GM23338 (cell line): ENCODE measurements at regions not wholly inside any gene's neighbourhood (a gene's known extent, or its start where the extent isn't known, plus 50 kb on each side); places are given as distances from the start of the nearest gene placed in this dataset.

Experiments used
- ATAC-seq: fragments of 200-7000 bp; cut with Tn5 transposase; 3 replicates; pipeline ENCODE4 v1.9.1; 2020
- DNase-seq: peaks from one replicate; pipeline ENCODE4 v3.0.0-alpha.2; 2015; ENCODE audit warnings: low spot score
- H2AFZ ChIP-seq: fragments of 200-600 bp; sonication (generic); 2 replicates; pipeline ENCODE4 v1.8.0; 2016; ENCODE audit warnings: antibody characterized with exemption, mild to moderate bottlenecking, moderate library complexity
- H3F3A ChIP-seq: fragments of 200-600 bp; sonication (generic); replicated peaks from 2 replicates; pipeline ENCODE4 v1.8.0; 2017; ENCODE audit warnings: antibody characterized with exemption, mixed run types, low read depth
- H3K27ac ChIP-seq: fragments of 200-600 bp; sonication (generic); 2 replicates; pipeline ENCODE4 v1.6.1; 2016; ENCODE audit warnings: low read depth
- H3K27me3 ChIP-seq: fragments of 200-600 bp; sonication (generic); 2 replicates; pipeline ENCODE4 v1.8.0; 2016; ENCODE audit warnings: mild to moderate bottlenecking, mixed run types, moderate library complexity; ENCODE audit not compliant: insufficient read depth
- H3K36me3 ChIP-seq: fragments of 200-600 bp; sonication (generic); 2 replicates; pipeline ENCODE4 v1.8.0; 2016; ENCODE audit warnings: mild to moderate bottlenecking; ENCODE audit not compliant: insufficient read depth
- H3K4me1 ChIP-seq: fragments of 200-600 bp; sonication (generic); 2 replicates; pipeline ENCODE4 v1.8.0; 2016; ENCODE audit warnings: mild to moderate bottlenecking, moderate library complexity; ENCODE audit not compliant: insufficient read depth
- H3K4me2 ChIP-seq: fragments of 200-600 bp; sonication (generic); 2 replicates; pipeline ENCODE4 v1.7.1; 2017; ENCODE audit warnings: mixed run types
- H3K4me3 ChIP-seq: fragments of 200-600 bp; sonication (generic); 2 replicates; pipeline ENCODE4 v1.6.1; 2016; ENCODE audit warnings: mixed run types
- H3K79me2 ChIP-seq: fragments of 200-600 bp; sonication (generic); replicated peaks from 2 replicates; pipeline ENCODE4 v1.8.0; 2017; ENCODE audit warnings: mild to moderate bottlenecking; ENCODE audit not compliant: insufficient read depth
- H3K9me2 ChIP-seq: fragments of 200-600 bp; sonication (generic); 2 replicates; pipeline ENCODE4 v1.8.0; 2017; ENCODE audit not compliant: insufficient read depth
- H4K20me1 ChIP-seq: fragments of 200-600 bp; sonication (generic); replicated peaks from 2 replicates; pipeline ENCODE4 v1.8.0; 2017; ENCODE audit warnings: mild to moderate bottlenecking; ENCODE audit not compliant: insufficient read depth
- H3K27ac Mint-ChIP-seq: 2 replicates; pipeline ENCODE4 v1.8.0; 2020; ENCODE audit warnings: inconsistent platforms, mild to moderate bottlenecking, moderate library complexity, mixed read lengths
- H3K27me3 Mint-ChIP-seq: 3 replicates; pipeline ENCODE4 v1.8.0; 2022; ENCODE audit warnings: low read depth, mild to moderate bottlenecking, moderate library complexity, mixed read lengths, inconsistent platforms; ENCODE audit not compliant: insufficient read depth, poor library complexity
- H3K36me3 Mint-ChIP-seq: 3 replicates; pipeline ENCODE4 v1.8.0; 2021; ENCODE audit warnings: low read depth, mild to moderate bottlenecking, inconsistent platforms, moderate library complexity, mixed read lengths
- H3K4me1 Mint-ChIP-seq: 3 replicates; pipeline ENCODE4 v1.8.0; 2020; ENCODE audit warnings: mild to moderate bottlenecking, inconsistent platforms, mixed read lengths
- H3K4me3 Mint-ChIP-seq: 3 replicates; pipeline ENCODE4 v1.8.0; 2021; ENCODE audit warnings: moderate library complexity, mild to moderate bottlenecking, inconsistent platforms, mixed read lengths
- H3K9me3 Mint-ChIP-seq: 3 replicates; pipeline ENCODE4 v1.8.0; 2020; ENCODE audit warnings: moderate library complexity, mild to moderate bottlenecking, inconsistent platforms, mixed read lengths
- CREB1 ChIP-seq: fragments of 250-450 bp; sonication (Bioruptor Pico); IDR thresholded peaks from 2 replicates; pipeline ENCODE4 v1.5.0; 2020; ENCODE audit warnings: low read depth, mild to moderate bottlenecking, moderate library complexity
- EZH2 ChIP-seq: fragments of 200-600 bp; sonication (generic); IDR thresholded peaks from one replicate; pipeline ENCODE4 v1.8.0; 2017; ENCODE audit warnings: antibody characterized with exemption, mild to moderate bottlenecking, low read depth; ENCODE audit not compliant: unreplicated experiment
- EZH2phosphoT487 ChIP-seq: fragments of 200-600 bp; sonication (generic); IDR thresholded peaks from one replicate; pipeline ENCODE4 v1.8.1; 2018; ENCODE audit warnings: antibody characterized with exemption; ENCODE audit not compliant: unreplicated experiment
- JUNB ChIP-seq: IDR thresholded peaks from one replicate; pipeline ENCODE4 v1.6.1; 2016; ENCODE audit warnings: antibody characterized with exemption; ENCODE audit not compliant: unreplicated experiment
- NANOG ChIP-seq: IDR thresholded peaks from 2 replicates; pipeline ENCODE4 v1.6.1; 2016; ENCODE audit warnings: antibody characterized with exemption, borderline replicate concordance
- POLR2AphosphoS5 ChIP-seq: IDR thresholded peaks from 2 replicates; pipeline ENCODE4 v1.6.1; 2016; ENCODE audit warnings: antibody characterized with exemption, low read depth
- STAT1 ChIP-seq: IDR thresholded peaks from one replicate; pipeline ENCODE4 v1.6.1; 2016; ENCODE audit warnings: antibody characterized with exemption; ENCODE audit not compliant: unreplicated experiment
- ZNF114 ChIP-seq: fragments of 250-450 bp; sonication (Bioruptor Pico); IDR thresholded peaks from 2 replicates; pipeline ENCODE4 v1.5.0; 2020; ENCODE audit warnings: mild to moderate bottlenecking, moderate library complexity
- ZNF331 ChIP-seq: fragments of 250-450 bp; sonication (Bioruptor Pico); IDR thresholded peaks from 2 replicates; pipeline ENCODE4 v1.5.0; 2020; ENCODE audit warnings: low read depth, mild to moderate bottlenecking, moderate library complexity
- TF ChIP-seq, protein P1 (sequence below): IDR thresholded peaks from 2 replicates; pipeline ENCODE4 v1.6.1; 2016; ENCODE audit warnings: antibody characterized with exemption
- TF ChIP-seq, protein P2 (sequence below): IDR thresholded peaks from one replicate; pipeline ENCODE4 v1.6.1; 2018; ENCODE audit warnings: antibody characterized with exemption; ENCODE audit not compliant: unreplicated experiment
- TF ChIP-seq, protein P3 (sequence below): fragments of 250-450 bp; sonication (Bioruptor Pico); IDR thresholded peaks from 2 replicates; pipeline ENCODE4 v1.5.0; 2020; ENCODE audit warnings: mild to moderate bottlenecking, moderate library complexity
- TF ChIP-seq, protein P4 (sequence below), 2 experiments: fragments of 200-600 bp in 1 of 2; sonication (generic) in 1 of 2; conservative IDR thresholded peaks; 2 replicates each; pipeline versions ENCODE4 v1.5.1 to v1.6.1; 2016 to 2017; ENCODE audit warnings: antibody characterized with exemption in 2 of 2, low read depth in 2 of 2, mild to moderate bottlenecking in 2 of 2, moderate library complexity in 1 of 2

DNA sequence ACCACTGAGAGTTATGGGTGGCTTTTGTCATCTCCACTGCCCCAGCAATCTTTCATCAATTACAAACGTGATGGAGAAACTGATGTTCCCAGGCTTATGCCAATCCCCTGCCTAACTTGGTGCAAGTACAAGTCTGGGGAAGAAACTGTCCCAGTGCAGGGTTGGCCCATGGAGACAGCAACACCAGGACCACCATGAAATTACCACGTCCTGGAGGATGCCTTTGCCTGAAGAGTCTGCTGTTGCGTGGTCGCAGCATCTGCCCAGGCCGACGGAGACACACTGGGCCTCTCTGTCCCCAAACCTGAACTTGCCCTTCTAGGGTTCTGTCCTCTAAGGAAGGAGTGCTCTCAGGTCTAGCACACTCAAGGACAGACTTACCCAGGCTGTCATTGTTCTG lies 496.8 kb upstream of the RAB6C start:
- Mint-ChIP-seq H3K4me3 (no peak overlapping the region), H3K4me1 (peaks cover 12% of the 10 kb centered on the region), H3K27me3 (peaks cover under 1% of the 10 kb centered on the region), H3K27ac (no peak overlapping the region), H3K36me3 (no peaks in the 10 kb centered on the region; the same call in 2 of the 3 replicates), H3K9me3 (no peaks in the 10 kb centered on the region)
- Histone ChIP-seq H4K20me1 (no peaks in the 10 kb centered on the region), H3K4me2 (no peak overlapping the region), H3K27ac (no peak overlapping the region), H3K79me2 (no peaks in the 10 kb centered on the region), H3K27me3 (no peaks in the 10 kb centered on the region), H3K4me3 (no peak overlapping the region), H2AFZ (no peak overlapping the region), H3K36me3 (no peaks in the 10 kb centered on the region), H3K9me2 (peaks cover 5% of the 10 kb centered on the region), H3K4me1 (no peaks in the 10 kb centered on the region), H3F3A (no peaks in the 10 kb centered on the region)
- ATAC-seq (no peak), DNase-seq (no peak)
- TF ChIP-seq ZNF114 (CRISPR knock-in tag) (no peak), CREB1 (CRISPR knock-in tag) (no peak), JUNB (no peak), EZH2 (no peak), STAT1 (no peak), NANOG (no peak), POLR2AphosphoS5 (no peak), EZH2phosphoT487 (no peak), ZNF331 (no peak)
- TF ChIP-seq, protein P1, sequence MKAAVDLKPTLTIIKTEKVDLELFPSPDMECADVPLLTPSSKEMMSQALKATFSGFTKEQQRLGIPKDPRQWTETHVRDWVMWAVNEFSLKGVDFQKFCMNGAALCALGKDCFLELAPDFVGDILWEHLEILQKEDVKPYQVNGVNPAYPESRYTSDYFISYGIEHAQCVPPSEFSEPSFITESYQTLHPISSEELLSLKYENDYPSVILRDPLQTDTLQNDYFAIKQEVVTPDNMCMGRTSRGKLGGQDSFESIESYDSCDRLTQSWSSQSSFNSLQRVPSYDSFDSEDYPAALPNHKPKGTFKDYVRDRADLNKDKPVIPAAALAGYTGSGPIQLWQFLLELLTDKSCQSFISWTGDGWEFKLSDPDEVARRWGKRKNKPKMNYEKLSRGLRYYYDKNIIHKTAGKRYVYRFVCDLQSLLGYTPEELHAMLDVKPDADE: no peak
- TF ChIP-seq, protein P2, sequence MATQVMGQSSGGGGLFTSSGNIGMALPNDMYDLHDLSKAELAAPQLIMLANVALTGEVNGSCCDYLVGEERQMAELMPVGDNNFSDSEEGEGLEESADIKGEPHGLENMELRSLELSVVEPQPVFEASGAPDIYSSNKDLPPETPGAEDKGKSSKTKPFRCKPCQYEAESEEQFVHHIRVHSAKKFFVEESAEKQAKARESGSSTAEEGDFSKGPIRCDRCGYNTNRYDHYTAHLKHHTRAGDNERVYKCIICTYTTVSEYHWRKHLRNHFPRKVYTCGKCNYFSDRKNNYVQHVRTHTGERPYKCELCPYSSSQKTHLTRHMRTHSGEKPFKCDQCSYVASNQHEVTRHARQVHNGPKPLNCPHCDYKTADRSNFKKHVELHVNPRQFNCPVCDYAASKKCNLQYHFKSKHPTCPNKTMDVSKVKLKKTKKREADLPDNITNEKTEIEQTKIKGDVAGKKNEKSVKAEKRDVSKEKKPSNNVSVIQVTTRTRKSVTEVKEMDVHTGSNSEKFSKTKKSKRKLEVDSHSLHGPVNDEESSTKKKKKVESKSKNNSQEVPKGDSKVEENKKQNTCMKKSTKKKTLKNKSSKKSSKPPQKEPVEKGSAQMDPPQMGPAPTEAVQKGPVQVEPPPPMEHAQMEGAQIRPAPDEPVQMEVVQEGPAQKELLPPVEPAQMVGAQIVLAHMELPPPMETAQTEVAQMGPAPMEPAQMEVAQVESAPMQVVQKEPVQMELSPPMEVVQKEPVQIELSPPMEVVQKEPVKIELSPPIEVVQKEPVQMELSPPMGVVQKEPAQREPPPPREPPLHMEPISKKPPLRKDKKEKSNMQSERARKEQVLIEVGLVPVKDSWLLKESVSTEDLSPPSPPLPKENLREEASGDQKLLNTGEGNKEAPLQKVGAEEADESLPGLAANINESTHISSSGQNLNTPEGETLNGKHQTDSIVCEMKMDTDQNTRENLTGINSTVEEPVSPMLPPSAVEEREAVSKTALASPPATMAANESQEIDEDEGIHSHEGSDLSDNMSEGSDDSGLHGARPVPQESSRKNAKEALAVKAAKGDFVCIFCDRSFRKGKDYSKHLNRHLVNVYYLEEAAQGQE: no peak
- TF ChIP-seq, protein P3, sequence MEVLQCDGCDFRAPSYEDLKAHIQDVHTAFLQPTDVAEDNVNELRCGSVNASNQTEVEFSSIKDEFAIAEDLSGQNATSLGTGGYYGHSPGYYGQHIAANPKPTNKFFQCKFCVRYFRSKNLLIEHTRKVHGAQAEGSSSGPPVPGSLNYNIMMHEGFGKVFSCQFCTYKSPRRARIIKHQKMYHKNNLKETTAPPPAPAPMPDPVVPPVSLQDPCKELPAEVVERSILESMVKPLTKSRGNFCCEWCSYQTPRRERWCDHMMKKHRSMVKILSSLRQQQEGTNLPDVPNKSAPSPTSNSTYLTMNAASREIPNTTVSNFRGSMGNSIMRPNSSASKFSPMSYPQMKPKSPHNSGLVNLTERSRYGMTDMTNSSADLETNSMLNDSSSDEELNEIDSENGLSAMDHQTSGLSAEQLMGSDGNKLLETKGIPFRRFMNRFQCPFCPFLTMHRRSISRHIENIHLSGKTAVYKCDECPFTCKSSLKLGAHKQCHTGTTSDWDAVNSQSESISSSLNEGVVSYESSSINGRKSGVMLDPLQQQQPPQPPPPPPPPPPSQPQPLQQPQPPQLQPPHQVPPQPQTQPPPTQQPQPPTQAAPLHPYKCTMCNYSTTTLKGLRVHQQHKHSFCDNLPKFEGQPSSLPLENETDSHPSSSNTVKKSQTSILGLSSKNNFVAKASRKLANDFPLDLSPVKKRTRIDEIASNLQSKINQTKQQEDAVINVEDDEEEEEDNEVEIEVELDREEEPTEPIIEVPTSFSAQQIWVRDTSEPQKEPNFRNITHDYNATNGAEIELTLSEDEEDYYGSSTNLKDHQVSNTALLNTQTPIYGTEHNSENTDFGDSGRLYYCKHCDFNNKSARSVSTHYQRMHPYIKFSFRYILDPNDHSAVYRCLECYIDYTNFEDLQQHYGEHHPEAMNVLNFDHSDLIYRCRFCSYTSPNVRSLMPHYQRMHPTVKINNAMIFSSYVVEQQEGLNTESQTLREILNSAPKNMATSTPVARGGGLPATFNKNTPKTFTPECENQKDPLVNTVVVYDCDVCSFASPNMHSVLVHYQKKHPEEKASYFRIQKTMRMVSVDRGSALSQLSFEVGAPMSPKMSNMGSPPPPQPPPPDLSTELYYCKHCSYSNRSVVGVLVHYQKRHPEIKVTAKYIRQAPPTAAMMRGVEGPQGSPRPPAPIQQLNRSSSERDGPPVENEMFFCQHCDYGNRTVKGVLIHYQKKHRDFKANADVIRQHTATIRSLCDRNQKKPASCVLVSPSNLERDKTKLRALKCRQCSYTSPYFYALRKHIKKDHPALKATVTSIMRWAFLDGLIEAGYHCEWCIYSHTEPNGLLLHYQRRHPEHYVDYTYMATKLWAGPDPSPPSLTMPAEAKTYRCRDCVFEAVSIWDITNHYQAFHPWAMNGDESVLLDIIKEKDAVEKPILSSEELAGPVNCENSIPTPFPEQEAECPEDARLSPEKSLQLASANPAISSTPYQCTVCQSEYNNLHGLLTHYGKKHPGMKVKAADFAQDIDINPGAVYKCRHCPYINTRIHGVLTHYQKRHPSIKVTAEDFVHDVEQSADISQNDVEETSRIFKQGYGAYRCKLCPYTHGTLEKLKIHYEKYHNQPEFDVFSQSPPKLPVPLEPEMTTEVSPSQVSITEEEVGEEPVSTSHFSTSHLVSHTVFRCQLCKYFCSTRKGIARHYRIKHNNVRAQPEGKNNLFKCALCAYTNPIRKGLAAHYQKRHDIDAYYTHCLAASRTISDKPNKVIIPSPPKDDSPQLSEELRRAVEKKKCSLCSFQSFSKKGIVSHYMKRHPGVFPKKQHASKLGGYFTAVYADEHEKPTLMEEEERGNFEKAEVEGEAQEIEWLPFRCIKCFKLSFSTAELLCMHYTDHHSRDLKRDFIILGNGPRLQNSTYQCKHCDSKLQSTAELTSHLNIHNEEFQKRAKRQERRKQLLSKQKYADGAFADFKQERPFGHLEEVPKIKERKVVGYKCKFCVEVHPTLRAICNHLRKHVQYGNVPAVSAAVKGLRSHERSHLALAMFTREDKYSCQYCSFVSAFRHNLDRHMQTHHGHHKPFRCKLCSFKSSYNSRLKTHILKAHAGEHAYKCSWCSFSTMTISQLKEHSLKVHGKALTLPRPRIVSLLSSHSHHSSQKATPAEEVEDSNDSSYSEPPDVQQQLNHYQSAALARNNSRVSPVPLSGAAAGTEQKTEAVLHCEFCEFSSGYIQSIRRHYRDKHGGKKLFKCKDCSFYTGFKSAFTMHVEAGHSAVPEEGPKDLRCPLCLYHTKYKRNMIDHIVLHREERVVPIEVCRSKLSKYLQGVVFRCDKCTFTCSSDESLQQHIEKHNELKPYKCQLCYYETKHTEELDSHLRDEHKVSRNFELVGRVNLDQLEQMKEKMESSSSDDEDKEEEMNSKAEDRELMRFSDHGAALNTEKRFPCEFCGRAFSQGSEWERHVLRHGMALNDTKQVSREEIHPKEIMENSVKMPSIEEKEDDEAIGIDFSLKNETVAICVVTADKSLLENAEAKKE (CRISPR knock-in tag): no peak
- TF ChIP-seq, protein P4, sequence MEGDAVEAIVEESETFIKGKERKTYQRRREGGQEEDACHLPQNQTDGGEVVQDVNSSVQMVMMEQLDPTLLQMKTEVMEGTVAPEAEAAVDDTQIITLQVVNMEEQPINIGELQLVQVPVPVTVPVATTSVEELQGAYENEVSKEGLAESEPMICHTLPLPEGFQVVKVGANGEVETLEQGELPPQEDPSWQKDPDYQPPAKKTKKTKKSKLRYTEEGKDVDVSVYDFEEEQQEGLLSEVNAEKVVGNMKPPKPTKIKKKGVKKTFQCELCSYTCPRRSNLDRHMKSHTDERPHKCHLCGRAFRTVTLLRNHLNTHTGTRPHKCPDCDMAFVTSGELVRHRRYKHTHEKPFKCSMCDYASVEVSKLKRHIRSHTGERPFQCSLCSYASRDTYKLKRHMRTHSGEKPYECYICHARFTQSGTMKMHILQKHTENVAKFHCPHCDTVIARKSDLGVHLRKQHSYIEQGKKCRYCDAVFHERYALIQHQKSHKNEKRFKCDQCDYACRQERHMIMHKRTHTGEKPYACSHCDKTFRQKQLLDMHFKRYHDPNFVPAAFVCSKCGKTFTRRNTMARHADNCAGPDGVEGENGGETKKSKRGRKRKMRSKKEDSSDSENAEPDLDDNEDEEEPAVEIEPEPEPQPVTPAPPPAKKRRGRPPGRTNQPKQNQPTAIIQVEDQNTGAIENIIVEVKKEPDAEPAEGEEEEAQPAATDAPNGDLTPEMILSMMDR (conservative IDR thresholded peaks at IDR 0.05; ENCODE audit: low read depth in 2 of 2): no peak
